ENCODE measurements at regions not wholly inside any gene's neighbourhood (a gene's known extent, or its start where the extent isn't known, plus 50 kb on each side); places are given as distances from the start of the nearest gene placed in this dataset.

GRCh38 chr2:157107460-157107859 is 150.0 kb upstream of the GALNT5 start:
- intact Hi-C loops (cut with micrococcal nuclease; ENCODE audit: unreplicated experiment), result no loop called here
- ATAC-seq (no peak), DNase-seq (ENCODE audit: low read depth, low spot score) (no peak)
- in situ Hi-C loops (cut with HindIII; ENCODE audit: low pct_unique_long_range_greater_than_20kb, low sequenced_read_pairs), result no loop called here
- Histone ChIP-seq H3K4me1 (ENCODE audit: control insufficient read depth, insufficient read depth, low read length) (no peaks in the 10 kb centered on the region), H3K27me3 (ENCODE audit: control insufficient read depth, insufficient read depth, low read length) (no peaks in the 10 kb centered on the region), H3K9me3 (ENCODE audit: control insufficient read depth, insufficient read depth, low read depth, low read length) (no peaks in the 10 kb centered on the region), H3K27ac (ENCODE audit: low read length) (no peak overlapping the region), H3K36me3 (ENCODE audit: control insufficient read depth, insufficient read depth, low read length) (no peaks in the 10 kb centered on the region), H3K4me3 (ENCODE audit: low read depth in 2 of 2, low read length in 2 of 2) (no peak overlapping the region)
- TF ChIP-seq TCF7L2 (IDR thresholded peaks at IDR 0.05; ENCODE audit: low read depth, low read length), result no peak
- no peak for TF ChIP-seq REST (IDR thresholded peaks at IDR 0.05; ENCODE audit: insufficient read depth in 1 of 2, low read depth in 2 of 2, low read length in 1 of 2)
- no peak for TF ChIP-seq CTCF (IDR thresholded peaks at IDR 0.05)
- no peak for TF ChIP-seq SIN3A (IDR thresholded peaks at IDR 0.05; ENCODE audit: borderline replicate concordance, insufficient read depth, low read depth, low read length)
- TF ChIP-seq POLR2AphosphoS5 (IDR thresholded peaks at IDR 0.05; ENCODE audit: low read depth, low read length), result no peak
- no TSS peak for BruUV-seq (replicated peaks)
- POLR2A ChIA-PET, result no interaction called here
- CTCF ChIA-PET, result no interaction called here

GRCh38 chr2:157107877-157108276 is 149.6 kb upstream of the GALNT5 start:
- H3K4me1 ChIP-seq (ENCODE audit: control insufficient read depth, insufficient read depth, low read length), result no peaks in the 10 kb centered on the region
- CTCF ChIA-PET, result no interaction called here
- no peak overlapping the region for H3K27ac ChIP-seq (ENCODE audit: low read length)
- POLR2A ChIA-PET, result no interaction called here
- BruUV-seq (replicated peaks), result no TSS peak
- ATAC-seq (no peak), DNase-seq (ENCODE audit: low read depth, low spot score) (no peak)
- no peak overlapping the region for H3K4me3 ChIP-seq (ENCODE audit: low read depth in 2 of 2, low read length in 2 of 2)
- no peak for TF ChIP-seq TCF7L2 (IDR thresholded peaks at IDR 0.05; ENCODE audit: low read depth, low read length)
- TF ChIP-seq SIN3A (IDR thresholded peaks at IDR 0.05; ENCODE audit: borderline replicate concordance, insufficient read depth, low read depth, low read length), result no peak
- no peak for TF ChIP-seq POLR2AphosphoS5 (IDR thresholded peaks at IDR 0.05; ENCODE audit: low read depth, low read length)
- TF ChIP-seq CTCF (IDR thresholded peaks at IDR 0.05), result no peak
- no peak for TF ChIP-seq REST (IDR thresholded peaks at IDR 0.05; ENCODE audit: insufficient read depth in 1 of 2, low read depth in 2 of 2, low read length in 1 of 2)
- intact Hi-C loops (cut with micrococcal nuclease; ENCODE audit: unreplicated experiment), result no loop called here
- H3K27me3 ChIP-seq (ENCODE audit: control insufficient read depth, insufficient read depth, low read length), result no peaks in the 10 kb centered on the region
- H3K9me3 ChIP-seq (ENCODE audit: control insufficient read depth, insufficient read depth, low read depth, low read length), result no peaks in the 10 kb centered on the region
- H3K36me3 ChIP-seq (ENCODE audit: control insufficient read depth, insufficient read depth, low read length), result no peaks in the 10 kb centered on the region
- in situ Hi-C loops (cut with HindIII; ENCODE audit: low pct_unique_long_range_greater_than_20kb, low sequenced_read_pairs), result no loop called here
